Keratinocyte (primary cell): ENCODE measurements at regions not wholly inside any gene's neighbourhood (a gene's known extent, or its start where the extent isn't known, plus 50 kb on each side); places are given as distances from the start of the nearest gene placed in this dataset.

ENCODE experiments used
- DNase-seq: peaks from one replicate; pipeline ENCODE4 v3.0.0-alpha.2; 2011; ENCODE audit warnings: low read depth, missing footprints, low spot score
- FAIRE-seq: peaks from 2 replicates; lab custom pipeline; 2011; peaks lifted over from hg19 to GRCh38; lab: Jason Lieb, UNC
- H2AFZ ChIP-seq: 2 replicates; pipeline ENCODE4 v1.6.0; 2012; ENCODE audit warnings: low read length, control low read depth, inconsistent platforms; ENCODE audit not compliant: control insufficient read depth
- H3K27ac ChIP-seq: 2 replicates; pipeline ENCODE4 v1.5.1; 2011; ENCODE audit warnings: low read length; ENCODE audit not compliant: control insufficient read depth, insufficient read depth
- H3K27me3 ChIP-seq: 3 replicates; pipeline ENCODE4 v1.6.0; 2011; ENCODE audit warnings: low read length; ENCODE audit not compliant: control insufficient read depth, insufficient read depth; ENCODE audit errors: extremely low read depth
- H3K36me3 ChIP-seq, 2 experiments: 2 replicates in 1 of 2; 3 replicates in 1 of 2; pipeline ENCODE4 v1.5.1; 2011; ENCODE audit warnings: low read length in 2 of 2, mild to moderate bottlenecking in 1 of 2; ENCODE audit not compliant: control insufficient read depth in 2 of 2, insufficient read depth in 2 of 2; ENCODE audit errors: extremely low read depth in 1 of 2
- H3K4me1 ChIP-seq: 3 replicates; pipeline ENCODE4 v1.5.1; 2011; ENCODE audit warnings: low read length; ENCODE audit not compliant: control insufficient read depth, insufficient read depth; ENCODE audit errors: extremely low read depth
- H3K4me2 ChIP-seq: 3 replicates; pipeline ENCODE4 v1.6.0; 2011; ENCODE audit warnings: low read depth, low read length; ENCODE audit not compliant: control insufficient read depth, insufficient read depth; ENCODE audit errors: extremely low read depth
- H3K4me3 ChIP-seq, 3 experiments: fragments of 200-600 bp in 1 of 3; sonication (generic) in 1 of 3; 2 replicates in 2 of 3; 3 replicates in 1 of 3; pipeline ENCODE4 v1.5.1; 2011 to 2016; ENCODE audit warnings: low read length in 3 of 3, mild to moderate bottlenecking in 3 of 3, control low read depth in 2 of 3, inconsistent platforms in 1 of 3, low read depth in 1 of 3, mixed read lengths in 1 of 3, mixed run types in 1 of 3, moderate library complexity in 1 of 3; ENCODE audit not compliant: control insufficient read depth in 2 of 3, insufficient read depth in 2 of 3; ENCODE audit errors: extremely low read depth in 1 of 3
- H3K79me2 ChIP-seq: 2 replicates; pipeline ENCODE4 v1.6.0; 2012; ENCODE audit warnings: low read length; ENCODE audit not compliant: control insufficient read depth, insufficient read depth
- H3K9ac ChIP-seq: 3 replicates; pipeline ENCODE4 v1.6.0; 2011; ENCODE audit warnings: low read length; ENCODE audit not compliant: control insufficient read depth, insufficient read depth; ENCODE audit errors: extremely low read depth
- H3K9me1 ChIP-seq: 3 replicates; pipeline ENCODE4 v1.6.0; 2011; ENCODE audit warnings: low read length; ENCODE audit not compliant: control insufficient read depth, insufficient read depth; ENCODE audit errors: extremely low read depth
- H3K9me3 ChIP-seq: 2 replicates; pipeline ENCODE4 v1.5.1; 2012; ENCODE audit warnings: low read depth, low read length; ENCODE audit not compliant: control insufficient read depth
- H4K20me1 ChIP-seq: 3 replicates; pipeline ENCODE4 v1.6.0; 2011; ENCODE audit warnings: low read length; ENCODE audit not compliant: control insufficient read depth, insufficient read depth; ENCODE audit errors: extremely low read depth
- EZH2 ChIP-seq: IDR thresholded peaks from one replicate; pipeline ENCODE4 v1.6.1; 2012; ENCODE audit warnings: inconsistent platforms, mild to moderate bottlenecking, low read length, moderate library complexity
- dilution Hi-C: fragments of 300-500 bp; cut with MboI; formaldehyde crosslinking; loops from one replicate; pipeline ENCODE4 v1.7.0; 2020; ENCODE audit warnings: low sequenced_read_pairs; ENCODE audit not compliant: extremely low pct_ligation_motif_present
- TF ChIP-seq, protein P1 (sequence below), 3 experiments: IDR thresholded peaks in 1 of 3; conservative IDR thresholded peaks in 1 of 3; optimal IDR thresholded peaks in 1 of 3; 2 replicates in 2 of 3; 3 replicates in 1 of 3; pipeline versions ENCODE3 to v1.5.1; 2011; ENCODE audit warnings: low read length in 3 of 3, mild to moderate bottlenecking in 3 of 3, moderate library complexity in 2 of 3, control low read depth in 1 of 3, inconsistent platforms in 1 of 3; ENCODE audit not compliant: insufficient read depth in 2 of 3; ENCODE audit errors: extremely low read depth in 1 of 3

- no peak overlapping the region for H3K9ac ChIP-seq
- H2AFZ ChIP-seq: no peak overlapping the region
- dilution Hi-C loops: loop anchor here (25.0 kb wide), 1 partner anchor 205 kb away; no protein-coding TSS in a partner anchor
- H3K9me3 ChIP-seq: no peaks in the 10 kb centered on the region
- H3K36me3 ChIP-seq: no peaks in the 10 kb centered on the region
- TF ChIP-seq, protein P1, sequence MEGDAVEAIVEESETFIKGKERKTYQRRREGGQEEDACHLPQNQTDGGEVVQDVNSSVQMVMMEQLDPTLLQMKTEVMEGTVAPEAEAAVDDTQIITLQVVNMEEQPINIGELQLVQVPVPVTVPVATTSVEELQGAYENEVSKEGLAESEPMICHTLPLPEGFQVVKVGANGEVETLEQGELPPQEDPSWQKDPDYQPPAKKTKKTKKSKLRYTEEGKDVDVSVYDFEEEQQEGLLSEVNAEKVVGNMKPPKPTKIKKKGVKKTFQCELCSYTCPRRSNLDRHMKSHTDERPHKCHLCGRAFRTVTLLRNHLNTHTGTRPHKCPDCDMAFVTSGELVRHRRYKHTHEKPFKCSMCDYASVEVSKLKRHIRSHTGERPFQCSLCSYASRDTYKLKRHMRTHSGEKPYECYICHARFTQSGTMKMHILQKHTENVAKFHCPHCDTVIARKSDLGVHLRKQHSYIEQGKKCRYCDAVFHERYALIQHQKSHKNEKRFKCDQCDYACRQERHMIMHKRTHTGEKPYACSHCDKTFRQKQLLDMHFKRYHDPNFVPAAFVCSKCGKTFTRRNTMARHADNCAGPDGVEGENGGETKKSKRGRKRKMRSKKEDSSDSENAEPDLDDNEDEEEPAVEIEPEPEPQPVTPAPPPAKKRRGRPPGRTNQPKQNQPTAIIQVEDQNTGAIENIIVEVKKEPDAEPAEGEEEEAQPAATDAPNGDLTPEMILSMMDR (optimal IDR thresholded peaks at IDR 0.05 in 1 of 3, IDR thresholded peaks at IDR 0.05 in 1 of 3, conservative IDR thresholded peaks at IDR 0.05 in 1 of 3; ENCODE audit: extremely low read depth in 1 of 3, insufficient read depth in 2 of 3, low read length in 3 of 3): no peak
- TF ChIP-seq EZH2: no peak
- no peaks in the 10 kb centered on the region for H4K20me1 ChIP-seq
- DNase-seq: no peak
- H3K27ac ChIP-seq: no peak overlapping the region
- H3K4me1 ChIP-seq: no peaks in the 10 kb centered on the region
- FAIRE-seq: no peak
- H3K79me2 ChIP-seq: no peaks in the 10 kb centered on the region
- H3K4me3 ChIP-seq: no peak overlapping the region
- H3K27me3 ChIP-seq: peaks cover 7% of the 10 kb centered on the region
- no peaks in the 10 kb centered on the region for H3K9me1 ChIP-seq
- H3K4me2 ChIP-seq: no peak overlapping the region
Observed at GRCh38 chr3:139107424-139108252, 62.9 kb upstream of the PRR23C start.

GRCh38 chr3:139108253-139108969 is 63.7 kb upstream of the PRR23C start:
- no peaks in the 10 kb centered on the region for H3K36me3 ChIP-seq
- H3K27ac ChIP-seq: no peak overlapping the region
- H3K4me1 ChIP-seq: no peaks in the 10 kb centered on the region
- H2AFZ ChIP-seq: no peak overlapping the region
- no peak overlapping the region for H3K9ac ChIP-seq
- no peaks in the 10 kb centered on the region for H3K9me3 ChIP-seq
- TF ChIP-seq EZH2: no peak
- TF ChIP-seq, protein P1 (optimal IDR thresholded peaks at IDR 0.05 in 1 of 3, IDR thresholded peaks at IDR 0.05 in 1 of 3, conservative IDR thresholded peaks at IDR 0.05 in 1 of 3; ENCODE audit: extremely low read depth in 1 of 3, insufficient read depth in 2 of 3, low read length in 3 of 3): no peak
- no peaks in the 10 kb centered on the region for H3K79me2 ChIP-seq
- H3K4me2 ChIP-seq: no peak overlapping the region
- FAIRE-seq: no peak
- no peak for DNase-seq
- H3K4me3 ChIP-seq: no peak overlapping the region
- peaks cover 7% of the 10 kb centered on the region for H3K27me3 ChIP-seq
- H4K20me1 ChIP-seq: no peaks in the 10 kb centered on the region
- no peaks in the 10 kb centered on the region for H3K9me1 ChIP-seq
- dilution Hi-C loops: loop anchor here (25.0 kb wide), 1 partner anchor 204 kb away; no protein-coding TSS in a partner anchor
